Panc1 (cell line): ENCODE measurements at regions not wholly inside any gene's neighbourhood (a gene's known extent, or its start where the extent isn't known, plus 50 kb on each side); places are given as distances from the start of the nearest gene placed in this dataset.

Experiments
- CTCF ChIP-seq: fragments of 450-650 bp; IDR thresholded peaks from 2 replicates; pipeline ENCODE4 v1.5.1; 2017; ENCODE audit warnings: mild to moderate bottlenecking
- POLR2AphosphoS5 ChIP-seq: IDR thresholded peaks from 2 replicates; pipeline ENCODE4 v1.6.1; 2012; ENCODE audit warnings: mild to moderate bottlenecking, low read depth, low read length, moderate library complexity
- REST ChIP-seq, 2 experiments: IDR thresholded peaks; 2 replicates each; pipeline ENCODE4 v1.6.1; 2011 to 2012; ENCODE audit warnings: low read depth in 2 of 2, control low read depth in 1 of 2, low read length in 1 of 2, mild to moderate bottlenecking in 1 of 2, moderate library complexity in 1 of 2; ENCODE audit not compliant: insufficient read depth in 1 of 2

DNA sequence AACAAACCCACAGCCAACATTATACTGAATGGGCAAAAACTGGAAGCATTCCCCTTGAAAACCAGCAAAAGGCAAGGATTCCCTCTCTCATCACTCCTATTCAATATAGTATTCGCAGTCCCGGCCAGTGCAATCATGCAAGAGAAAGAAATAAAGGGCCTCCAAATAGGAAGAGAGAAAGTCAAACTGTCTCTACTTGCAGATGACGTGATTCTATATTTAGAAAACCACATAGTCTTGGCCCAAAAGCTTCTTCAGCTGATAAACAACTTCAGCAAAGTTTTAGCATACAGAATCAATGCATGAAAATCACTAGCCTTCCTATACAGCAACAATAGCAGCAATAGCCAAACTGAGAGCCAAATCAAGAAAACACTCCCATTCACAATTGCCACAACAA lies 333.7 kb upstream of the EDIL3 start:
- TF ChIP-seq CTCF = no peak
- no peak for TF ChIP-seq REST (IDR thresholded peaks at IDR 0.05; ENCODE audit: insufficient read depth in 1 of 2, low read depth in 2 of 2, low read length in 1 of 2)
- TF ChIP-seq POLR2AphosphoS5 = no peak
